ENCODE measurements at regions not wholly inside any gene's neighbourhood (a gene's known extent, or its start where the extent isn't known, plus 50 kb on each side); places are given as distances from the start of the nearest gene placed in this dataset.
"Not testable (repeated sequence)": the region's sequence is repeated elsewhere in the genome, so short reads cannot be mapped to it uniquely, and the experiment has no call there.

DNA sequence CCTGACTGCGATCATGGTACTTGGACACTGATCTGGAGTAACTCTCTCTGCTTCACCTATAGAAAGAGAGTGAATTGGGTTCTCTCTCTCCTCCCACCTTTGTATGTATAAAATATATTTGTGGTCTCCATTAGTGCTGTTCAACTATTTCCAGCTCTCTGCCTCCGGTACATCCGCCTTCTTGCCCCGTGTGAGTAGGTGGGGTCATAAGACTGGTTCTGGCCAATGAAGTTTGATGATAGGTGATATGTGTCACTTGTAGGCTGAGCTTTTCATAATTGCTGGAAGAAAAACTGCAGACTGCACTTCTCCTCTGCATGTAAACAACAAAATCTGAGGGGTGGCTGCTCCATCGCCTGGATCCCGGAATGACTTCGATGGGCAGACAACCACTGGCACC lies 210.4 kb downstream of the EXOC5 start:
- DNase-seq: no peak
- Histone ChIP-seq H3K27me3 (no peaks in the 10 kb centered on the region), H3K4me1 (peaks cover 0 to 7% (median 0%) of the 10 kb centered on the region in 4 donors), H3K4me3 (no peak overlapping the region), H3K27ac (no peak overlapping the region), H3K9me3 (no peaks in the 10 kb centered on the region), H3K36me3 (no peaks in the 10 kb centered on the region)
- no peak for TF ChIP-seq POLR2A (IDR thresholded peaks at IDR 0.05)
- TF ChIP-seq, protein P1, sequence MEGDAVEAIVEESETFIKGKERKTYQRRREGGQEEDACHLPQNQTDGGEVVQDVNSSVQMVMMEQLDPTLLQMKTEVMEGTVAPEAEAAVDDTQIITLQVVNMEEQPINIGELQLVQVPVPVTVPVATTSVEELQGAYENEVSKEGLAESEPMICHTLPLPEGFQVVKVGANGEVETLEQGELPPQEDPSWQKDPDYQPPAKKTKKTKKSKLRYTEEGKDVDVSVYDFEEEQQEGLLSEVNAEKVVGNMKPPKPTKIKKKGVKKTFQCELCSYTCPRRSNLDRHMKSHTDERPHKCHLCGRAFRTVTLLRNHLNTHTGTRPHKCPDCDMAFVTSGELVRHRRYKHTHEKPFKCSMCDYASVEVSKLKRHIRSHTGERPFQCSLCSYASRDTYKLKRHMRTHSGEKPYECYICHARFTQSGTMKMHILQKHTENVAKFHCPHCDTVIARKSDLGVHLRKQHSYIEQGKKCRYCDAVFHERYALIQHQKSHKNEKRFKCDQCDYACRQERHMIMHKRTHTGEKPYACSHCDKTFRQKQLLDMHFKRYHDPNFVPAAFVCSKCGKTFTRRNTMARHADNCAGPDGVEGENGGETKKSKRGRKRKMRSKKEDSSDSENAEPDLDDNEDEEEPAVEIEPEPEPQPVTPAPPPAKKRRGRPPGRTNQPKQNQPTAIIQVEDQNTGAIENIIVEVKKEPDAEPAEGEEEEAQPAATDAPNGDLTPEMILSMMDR (IDR thresholded peaks at IDR 0.05): no peak

DNA sequence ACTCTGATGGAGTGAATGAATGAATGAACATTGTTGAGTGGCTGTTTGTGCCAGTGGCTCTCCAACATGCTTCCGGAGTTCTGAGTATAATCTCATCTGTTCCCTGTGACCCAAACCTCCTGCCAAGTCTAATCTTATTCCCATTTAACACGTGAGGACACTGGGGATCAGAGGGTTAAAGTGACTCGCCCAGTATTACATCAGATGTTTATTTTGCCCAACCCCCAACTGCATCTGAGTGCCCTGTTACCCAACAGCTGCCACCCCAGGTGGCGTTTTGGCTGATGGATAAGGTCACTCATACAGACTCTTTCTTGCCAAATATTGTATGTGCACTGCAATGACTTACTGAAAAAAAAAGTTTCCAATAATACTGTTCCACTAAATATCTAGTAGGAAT lies 210.9 kb downstream of the EXOC5 start:
- DNase-seq: no peak
- Histone ChIP-seq H3K27ac (no peak overlapping the region), H3K9me3 (no peaks in the 10 kb centered on the region), H3K27me3 (no peaks in the 10 kb centered on the region), H3K4me1 (peaks cover 0 to 7% (median 0%) of the 10 kb centered on the region in 4 donors), H3K4me3 (no peak overlapping the region), H3K36me3 (no peaks in the 10 kb centered on the region)
- TF ChIP-seq POLR2A (IDR thresholded peaks at IDR 0.05): no peak
- TF ChIP-seq, protein P1 (IDR thresholded peaks at IDR 0.05): no peak

DNA sequence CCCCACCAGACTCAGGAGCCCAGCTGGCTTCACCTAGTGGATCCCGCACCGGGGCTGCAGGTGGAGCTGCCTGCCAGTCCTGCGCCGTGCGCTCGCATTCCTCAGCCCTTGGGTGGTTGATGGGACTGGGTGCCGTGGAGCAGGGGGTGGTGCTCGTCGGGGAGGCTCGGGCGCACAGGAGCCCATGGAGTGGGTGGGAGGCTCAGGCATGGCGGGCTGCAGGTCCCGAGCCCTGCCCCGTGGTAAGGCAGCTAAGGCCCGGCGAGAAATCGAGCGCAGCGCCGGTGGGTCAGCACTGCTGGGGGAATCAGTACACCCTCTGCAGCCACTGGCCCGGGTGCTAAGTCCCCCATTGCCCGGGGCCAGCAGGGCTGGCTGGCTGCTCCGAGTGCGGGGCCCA lies 212.2 kb downstream of the EXOC5 start:
- not testable (repeated sequence) for H3K36me3 ChIP-seq, H3K4me3 ChIP-seq, H3K9me3 ChIP-seq, H3K27ac ChIP-seq, H3K4me1 ChIP-seq, DNase-seq, H3K27me3 ChIP-seq

DNA sequence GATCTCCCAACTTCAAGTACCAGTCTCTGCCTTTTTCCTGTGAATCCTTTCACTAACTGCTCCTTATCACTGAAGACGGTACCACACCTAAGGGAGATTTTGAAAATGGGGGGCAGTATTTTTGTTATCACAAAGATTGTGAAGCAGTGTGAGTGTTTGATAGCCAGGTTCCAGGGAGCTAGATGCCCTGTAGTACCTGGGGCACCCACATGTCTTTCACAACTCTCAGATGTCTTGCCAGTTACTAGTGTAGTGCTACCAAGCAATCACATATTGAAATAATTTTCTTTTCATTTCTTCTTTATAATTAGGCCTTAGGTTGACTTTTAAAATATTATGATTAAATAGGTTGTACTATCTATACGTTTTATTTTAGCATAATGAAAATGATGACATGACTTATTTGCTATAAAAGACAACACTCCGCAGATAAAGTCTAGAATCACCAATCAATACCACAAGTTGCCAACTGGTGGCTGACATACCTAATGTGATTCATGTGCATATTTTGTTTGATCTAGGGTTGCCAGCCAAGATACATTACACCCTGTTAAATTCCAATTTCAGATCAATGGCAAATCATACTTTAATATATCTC lies 215.9 kb downstream of the EXOC5 start:
- Histone ChIP-seq H3K4me1 (no peaks in the 10 kb centered on the region), H3K4me3 (no peak overlapping the region), H3K36me3 (no peaks in the 10 kb centered on the region), H3K9me3 (no peaks in the 10 kb centered on the region), H3K27me3 (no peaks in the 10 kb centered on the region), H3K27ac (no peak overlapping the region)
- DNase-seq: no peak
- no peak for TF ChIP-seq POLR2A (IDR thresholded peaks at IDR 0.05)
- TF ChIP-seq, protein P1 (IDR thresholded peaks at IDR 0.05): no peak

DNA sequence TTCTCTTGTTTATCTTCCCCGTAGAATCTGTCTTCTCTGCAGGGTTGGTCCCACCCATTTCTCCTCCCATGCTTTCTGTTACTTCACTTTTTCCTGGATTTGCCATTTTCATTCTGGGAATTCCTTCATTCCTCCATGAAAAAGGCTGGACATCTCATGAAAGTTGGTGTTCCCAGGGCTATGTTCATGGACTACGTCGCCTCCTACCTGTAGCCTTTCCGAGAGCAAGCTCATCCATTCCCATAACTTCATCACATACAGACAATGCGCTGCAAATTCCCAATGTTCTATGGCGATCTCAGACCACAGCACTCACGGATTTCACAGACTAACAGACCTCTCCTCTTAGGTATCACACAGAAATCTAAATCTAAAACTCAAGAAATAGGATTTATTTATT lies 217.1 kb downstream of the EXOC5 start:
- H3K36me3 ChIP-seq: no peaks in the 10 kb centered on the region
- H3K4me3 ChIP-seq: no peak overlapping the region
- H3K4me1 ChIP-seq: no peaks in the 10 kb centered on the region
- H3K27ac ChIP-seq: no peak overlapping the region
- no peak for TF ChIP-seq POLR2A (IDR thresholded peaks at IDR 0.05)
- TF ChIP-seq, protein P1 (IDR thresholded peaks at IDR 0.05): no peak
- no peaks in the 10 kb centered on the region for H3K27me3 ChIP-seq
- no peak for DNase-seq
- no peaks in the 10 kb centered on the region for H3K9me3 ChIP-seq

DNA sequence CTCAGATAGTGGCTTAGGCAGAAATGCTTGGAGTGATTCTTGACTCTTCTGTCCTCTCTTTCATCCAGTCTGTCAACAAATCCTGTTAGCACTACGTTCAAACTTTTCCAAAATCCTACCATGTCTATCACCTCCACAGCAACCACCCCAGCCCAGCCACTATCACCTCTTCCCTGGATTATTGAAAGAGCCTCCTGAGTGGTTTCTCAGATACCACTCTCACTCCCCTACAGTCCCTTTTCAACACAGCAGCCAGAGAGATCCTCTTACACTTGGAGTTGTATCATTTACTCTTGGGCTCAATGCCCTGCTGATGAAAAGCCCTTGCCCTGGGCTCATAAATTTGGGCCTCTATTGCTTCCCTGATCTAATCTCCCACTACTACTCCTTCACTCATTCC lies 218.9 kb downstream of the EXOC5 start:
- H3K4me1 ChIP-seq: no peaks in the 10 kb centered on the region
- H3K9me3 ChIP-seq: no peaks in the 10 kb centered on the region
- TF ChIP-seq POLR2A (IDR thresholded peaks at IDR 0.05): no peak
- TF ChIP-seq, protein P1 (IDR thresholded peaks at IDR 0.05): no peak
- no peaks in the 10 kb centered on the region for H3K27me3 ChIP-seq
- no peaks in the 10 kb centered on the region for H3K36me3 ChIP-seq
- H3K4me3 ChIP-seq: no peak overlapping the region
- no peak overlapping the region for H3K27ac ChIP-seq
- DNase-seq: no peak

Measured in Peyer's patch (tissue), 4 donors.